Immature natural killer cell (primary cell): ENCODE measurements at regions not wholly inside any gene's neighbourhood (a gene's known extent, or its start where the extent isn't known, plus 50 kb on each side); places are given as distances from the start of the nearest gene placed in this dataset.

Source experiments
- DNase-seq, 3 donors: peaks; one replicate each; pipeline ENCODE4 v3.0.0; 2022; ENCODE audit warnings: mixed read lengths in 1 of 3
- H3K27ac Mint-ChIP-seq, 6 donors: one replicate each; pipeline ENCODE4 v1.8.0; 2020; ENCODE audit warnings: mixed read lengths in 6 of 6, mild to moderate bottlenecking in 5 of 6, inconsistent platforms in 4 of 6, moderate library complexity in 3 of 6
- H3K27me3 Mint-ChIP-seq, 3 donors: one replicate each; pipeline ENCODE4 v1.8.0; 2020 to 2021; ENCODE audit warnings: low read depth in 3 of 3, mild to moderate bottlenecking in 3 of 3, mixed read lengths in 3 of 3, moderate library complexity in 3 of 3, inconsistent platforms in 1 of 3
- H3K36me3 Mint-ChIP-seq, 3 donors: one replicate each; pipeline ENCODE4 v1.8.0; 2020; ENCODE audit warnings: mixed read lengths in 3 of 3, inconsistent platforms in 2 of 3, mild to moderate bottlenecking in 2 of 3
- H3K4me1 Mint-ChIP-seq, 2 donors: one replicate each; pipeline ENCODE4 v1.8.0; 2020; ENCODE audit warnings: inconsistent platforms in 2 of 2, mild to moderate bottlenecking in 2 of 2, mixed read lengths in 2 of 2, moderate library complexity in 1 of 2
- H3K4me3 Mint-ChIP-seq, 5 donors: one replicate each; pipeline ENCODE4 v1.8.0; 2020; ENCODE audit warnings: mild to moderate bottlenecking in 5 of 5, mixed read lengths in 5 of 5, inconsistent platforms in 3 of 5, moderate library complexity in 3 of 5
- H3K9me3 Mint-ChIP-seq, 6 donors: one replicate each; pipeline ENCODE4 v1.8.0; 2020; ENCODE audit warnings: mild to moderate bottlenecking in 6 of 6, mixed read lengths in 6 of 6, inconsistent platforms in 4 of 6, moderate library complexity in 3 of 6

DNA sequence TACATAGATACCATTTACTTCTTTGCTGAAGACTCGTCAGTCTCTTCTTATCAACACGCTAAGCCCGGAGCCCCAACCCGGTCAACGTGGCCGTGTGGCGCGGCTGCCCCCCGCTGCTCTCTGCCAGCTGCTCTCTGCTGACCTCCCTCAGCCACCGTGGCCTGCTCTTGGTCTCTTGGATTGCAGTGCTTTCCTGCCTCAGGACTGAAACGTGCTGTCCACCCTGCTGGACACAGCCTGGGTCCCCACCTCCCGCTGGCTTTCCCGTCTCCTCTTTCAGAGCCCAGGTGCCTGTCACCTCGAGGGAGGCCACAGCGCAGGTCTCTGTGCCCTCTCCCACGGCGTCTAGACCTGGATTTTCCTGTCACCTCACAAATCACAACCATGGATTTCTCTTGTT is 388.1 kb upstream of the B3GAT1 start:
- no peaks in the 10 kb centered on the region for H3K4me1 Mint-ChIP-seq

DNA sequence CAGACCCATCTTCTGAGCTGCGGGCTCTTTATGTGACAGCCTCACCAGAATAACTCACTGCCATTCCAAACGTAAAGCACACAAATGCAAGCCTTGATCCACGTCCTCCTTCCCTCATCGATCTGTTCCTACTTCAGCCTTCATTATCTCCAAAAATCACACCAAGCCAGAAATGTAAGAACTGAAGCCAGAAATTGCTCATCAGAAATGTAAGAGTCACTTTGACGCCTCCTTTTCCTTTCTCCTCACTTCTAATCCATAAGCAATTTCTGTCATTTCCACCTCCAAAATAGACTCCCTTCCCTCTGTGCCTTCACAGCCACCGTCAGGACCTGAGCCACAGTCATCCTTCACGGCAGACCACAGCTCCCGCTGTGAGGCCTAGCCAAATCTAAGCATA is 387.3 kb upstream of the B3GAT1 start:
- Mint-ChIP-seq H3K4me1 (no peaks in the 10 kb centered on the region), H3K4me3 (no peak overlapping the region), H3K36me3 (no peaks in the 10 kb centered on the region), H3K9me3 (no peaks in the 10 kb centered on the region), H3K27ac (no peak overlapping the region), H3K27me3 (peaks cover 5 to 14% (median 8%) of the 10 kb centered on the region in 3 donors)
- no peak for DNase-seq

More for the DNA sequence above, 388.1 kb upstream of the B3GAT1 start:
- H3K9me3 Mint-ChIP-seq, result no peaks in the 10 kb centered on the region
- no peak overlapping the region for H3K4me3 Mint-ChIP-seq
- no peaks in the 10 kb centered on the region for H3K36me3 Mint-ChIP-seq
- no peak overlapping the region for H3K27ac Mint-ChIP-seq
- peaks cover 5 to 10% (median 8%) of the 10 kb centered on the region in 3 donors for H3K27me3 Mint-ChIP-seq
- DNase-seq, result no peak

DNA sequence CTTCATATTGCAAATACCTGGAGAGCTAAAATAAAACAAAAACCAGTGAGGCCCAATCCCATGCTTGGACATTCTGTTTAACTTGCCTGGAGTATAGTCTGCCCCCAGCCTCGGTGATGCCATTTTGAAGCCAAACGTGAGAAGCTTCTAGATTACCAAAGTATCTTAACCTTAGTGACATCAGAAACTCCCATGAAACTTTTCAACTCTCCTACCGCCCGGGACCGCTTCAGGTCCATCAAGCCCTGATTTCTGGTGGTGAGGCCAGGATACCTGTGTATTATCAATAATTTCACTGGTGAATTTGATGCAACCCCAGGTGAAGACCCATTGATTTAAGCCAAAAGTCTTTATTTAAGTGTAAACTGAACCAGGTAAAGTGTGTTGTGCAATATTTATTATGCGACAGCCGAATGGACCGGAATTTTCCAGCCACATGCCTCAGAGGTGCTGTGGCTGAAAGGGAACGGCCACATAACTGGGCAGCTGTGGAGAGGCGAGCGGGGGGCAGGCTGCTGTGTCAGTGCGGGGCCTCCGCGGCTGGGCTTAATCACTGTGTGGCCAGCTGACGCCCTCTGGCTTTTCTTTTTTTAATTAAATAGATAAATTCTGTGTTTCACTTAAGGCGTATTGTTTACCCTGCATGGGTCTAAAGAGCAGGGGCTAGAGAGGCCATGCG is 385.5 kb upstream of the B3GAT1 start:
- Mint-ChIP-seq H3K27ac (no peak overlapping the region), H3K36me3 (no peaks in the 10 kb centered on the region), H3K4me3 (no peak overlapping the region), H3K4me1 (no peaks in the 10 kb centered on the region), H3K9me3 (no peaks in the 10 kb centered on the region), H3K27me3 (peaks cover 9 to 23% (median 11%) of the 10 kb centered on the region in 3 donors)
- DNase-seq, result no peak

DNA sequence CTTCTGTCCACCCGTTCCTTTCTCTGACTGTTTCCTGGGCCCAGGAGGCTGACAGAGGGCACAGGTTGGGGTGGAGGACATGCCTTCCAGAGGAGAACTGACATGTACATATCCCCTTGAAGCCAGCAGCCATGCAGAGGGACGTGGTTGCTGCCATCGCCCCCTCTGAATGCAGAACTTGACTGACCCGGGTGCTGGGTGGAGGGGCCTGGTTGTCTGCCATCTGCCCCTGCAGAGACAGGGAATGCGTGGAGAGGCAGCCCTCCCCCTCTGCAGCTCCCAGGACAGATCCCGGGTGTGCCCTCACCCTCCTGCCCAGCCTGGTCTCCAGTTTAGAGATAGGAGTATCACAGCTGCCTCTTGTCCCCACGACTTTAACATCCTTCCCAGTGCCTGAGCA is 383.0 kb upstream of the B3GAT1 start:
- Mint-ChIP-seq H3K4me1 (no peaks in the 10 kb centered on the region), H3K9me3 (no peaks in the 10 kb centered on the region), H3K4me3 (no peak overlapping the region), H3K36me3 (no peaks in the 10 kb centered on the region), H3K27me3 (peaks cover 5 to 15% (median 11%) of the 10 kb centered on the region in 3 donors), H3K27ac (no peak overlapping the region)
- DNase-seq, result no peak

DNA sequence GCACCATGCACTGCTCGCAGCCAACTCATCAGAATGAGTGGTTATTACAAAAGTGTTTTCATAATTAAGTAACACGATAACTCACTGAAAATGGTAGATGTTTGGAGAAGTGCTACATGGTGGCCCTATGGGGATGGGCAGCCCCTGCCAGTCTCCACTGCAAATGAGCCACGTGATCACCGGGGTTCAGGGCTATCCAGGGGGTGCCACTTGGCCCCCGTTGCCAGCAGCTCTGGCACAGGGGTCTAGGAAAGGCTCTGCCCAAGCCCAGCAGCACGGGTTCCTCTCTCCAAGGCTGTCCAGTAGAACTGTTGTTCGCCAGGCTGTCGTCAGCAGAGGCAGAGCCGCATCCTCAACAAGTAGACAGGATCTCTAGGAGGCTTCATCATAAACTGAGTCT is 382.1 kb upstream of the B3GAT1 start:
- Mint-ChIP-seq H3K4me1 (no peaks in the 10 kb centered on the region), H3K27me3 (peaks cover 3 to 13% (median 11%) of the 10 kb centered on the region in 3 donors), H3K36me3 (no peaks in the 10 kb centered on the region), H3K27ac (no peak overlapping the region), H3K9me3 (no peaks in the 10 kb centered on the region), H3K4me3 (no peak overlapping the region)
- DNase-seq, result no peak

DNA sequence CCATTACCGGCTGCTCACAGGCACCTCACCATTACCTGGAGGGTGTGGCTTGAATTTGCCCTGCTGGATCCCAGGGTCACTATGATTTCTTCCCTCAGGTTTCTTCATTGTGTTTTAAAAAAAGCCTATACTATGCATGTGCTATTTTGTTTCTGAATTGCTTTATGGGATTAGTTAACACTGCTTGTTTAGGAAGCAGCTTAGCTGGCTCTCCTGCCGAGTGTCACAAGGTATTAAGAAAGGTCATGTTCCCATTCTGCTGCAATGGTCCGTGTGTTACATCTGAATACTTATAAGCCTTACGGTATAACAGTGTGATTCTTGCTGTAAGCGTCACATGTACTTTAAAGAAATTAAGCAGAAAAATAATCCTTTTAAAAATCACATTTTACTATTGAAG is 380.6 kb upstream of the B3GAT1 start:
- Mint-ChIP-seq H3K4me1 (no peaks in the 10 kb centered on the region), H3K36me3 (no peaks in the 10 kb centered on the region), H3K27me3 (peaks cover 3 to 17% (median 7%) of the 10 kb centered on the region in 3 donors), H3K27ac (no peak overlapping the region), H3K4me3 (no peak overlapping the region), H3K9me3 (no peaks in the 10 kb centered on the region)
- no peak for DNase-seq

DNA sequence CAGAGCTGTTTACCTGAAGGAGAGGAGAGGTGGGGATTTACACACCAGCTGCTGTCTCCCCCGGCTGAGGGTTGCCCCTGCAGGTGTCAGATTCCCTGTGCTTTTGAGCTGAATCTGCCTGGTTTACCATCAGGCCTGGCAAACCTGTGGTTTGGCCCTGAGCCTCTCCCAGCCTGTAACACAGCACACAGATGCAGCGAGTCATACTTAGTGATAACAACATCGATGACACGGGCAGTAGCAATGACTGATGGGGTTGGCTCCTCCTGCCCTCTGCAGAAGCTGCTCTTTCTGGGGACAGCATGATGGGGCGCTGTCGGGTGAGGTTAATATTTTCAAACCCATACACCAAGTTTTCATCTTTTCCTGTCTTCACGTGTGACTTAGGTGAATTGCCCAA is 380.0 kb upstream of the B3GAT1 start:
- H3K36me3 Mint-ChIP-seq, result no peaks in the 10 kb centered on the region
- H3K4me3 Mint-ChIP-seq, result no peak overlapping the region
- H3K4me1 Mint-ChIP-seq, result no peaks in the 10 kb centered on the region
- no peak for DNase-seq
- H3K27me3 Mint-ChIP-seq, result peaks cover 3 to 17% (median 6%) of the 10 kb centered on the region in 3 donors
- no peaks in the 10 kb centered on the region for H3K9me3 Mint-ChIP-seq
- H3K27ac Mint-ChIP-seq, result no peak overlapping the region

DNA sequence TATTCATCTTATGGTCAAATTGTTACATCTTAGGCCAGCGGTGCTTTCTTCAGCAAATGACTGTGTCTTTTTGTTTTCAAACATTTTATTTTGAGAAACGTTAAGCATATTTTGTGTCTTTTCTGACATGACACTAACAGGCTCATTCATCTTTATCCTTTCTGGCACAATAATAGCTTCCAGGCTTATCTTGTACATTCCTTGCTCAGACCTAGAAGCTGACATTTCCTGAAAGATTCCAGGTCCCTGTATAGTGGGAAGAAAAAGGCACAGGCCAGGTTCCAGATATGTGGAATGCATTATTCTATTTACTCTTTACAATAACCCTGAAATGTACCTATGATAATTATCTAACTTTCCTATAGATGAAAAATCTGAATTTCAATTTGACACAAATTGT is 379.1 kb upstream of the B3GAT1 start:
- Mint-ChIP-seq H3K9me3 (no peaks in the 10 kb centered on the region), H3K4me1 (no peaks in the 10 kb centered on the region), H3K4me3 (no peak overlapping the region), H3K36me3 (no peaks in the 10 kb centered on the region), H3K27me3 (peaks cover 3 to 17% (median 6%) of the 10 kb centered on the region in 3 donors), H3K27ac (no peak overlapping the region)
- no peak for DNase-seq

DNA sequence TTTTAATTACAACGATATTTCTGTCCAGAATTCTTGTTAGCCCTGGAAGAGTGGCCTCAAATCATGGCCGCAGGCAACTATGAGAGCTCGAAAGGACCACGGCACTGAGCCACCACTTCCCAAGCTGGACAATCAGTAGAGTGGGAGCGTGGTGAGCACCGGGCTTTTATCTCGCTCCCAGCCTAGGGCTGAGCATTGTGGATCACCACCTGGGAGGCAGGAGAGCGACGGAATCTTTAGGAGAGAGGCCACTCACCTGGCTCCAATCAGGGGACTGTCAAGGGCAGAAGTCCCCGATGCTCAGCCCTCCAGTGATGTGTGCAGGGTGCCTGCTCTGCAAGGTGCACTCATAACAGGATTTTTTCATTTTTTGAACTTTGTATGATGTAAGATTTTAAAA is 377.1 kb upstream of the B3GAT1 start:
- no peaks in the 10 kb centered on the region for H3K9me3 Mint-ChIP-seq

DNA sequence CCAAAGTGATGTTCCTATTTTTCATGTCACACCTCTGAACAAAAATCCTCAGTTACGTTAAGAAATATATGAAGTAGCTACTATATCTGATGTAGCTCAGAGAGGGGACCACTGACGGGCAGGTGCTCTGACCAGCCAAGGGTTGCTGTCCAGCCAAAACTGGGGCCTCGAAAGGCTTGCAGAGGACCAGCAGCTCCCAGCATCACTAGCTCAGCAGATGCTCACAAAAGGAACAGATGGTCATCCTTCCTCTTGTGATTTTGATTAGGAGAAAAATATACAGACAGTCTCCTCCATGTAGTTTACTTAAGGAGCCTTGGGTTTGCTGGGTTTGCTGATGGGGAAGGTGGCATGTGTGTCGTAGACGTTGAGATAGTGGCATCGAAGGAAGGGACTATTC is 374.6 kb upstream of the B3GAT1 start:
- no peaks in the 10 kb centered on the region for H3K9me3 Mint-ChIP-seq
- no peak overlapping the region for H3K27ac Mint-ChIP-seq

More for the DNA sequence above, 377.1 kb upstream of the B3GAT1 start:
- Mint-ChIP-seq H3K36me3 (no peaks in the 10 kb centered on the region), H3K27ac (no peak overlapping the region), H3K27me3 (peaks cover 2 to 14% (median 6%) of the 10 kb centered on the region in 3 donors), H3K4me3 (no peak overlapping the region), H3K4me1 (no peaks in the 10 kb centered on the region)
- DNase-seq, result no peak

DNA sequence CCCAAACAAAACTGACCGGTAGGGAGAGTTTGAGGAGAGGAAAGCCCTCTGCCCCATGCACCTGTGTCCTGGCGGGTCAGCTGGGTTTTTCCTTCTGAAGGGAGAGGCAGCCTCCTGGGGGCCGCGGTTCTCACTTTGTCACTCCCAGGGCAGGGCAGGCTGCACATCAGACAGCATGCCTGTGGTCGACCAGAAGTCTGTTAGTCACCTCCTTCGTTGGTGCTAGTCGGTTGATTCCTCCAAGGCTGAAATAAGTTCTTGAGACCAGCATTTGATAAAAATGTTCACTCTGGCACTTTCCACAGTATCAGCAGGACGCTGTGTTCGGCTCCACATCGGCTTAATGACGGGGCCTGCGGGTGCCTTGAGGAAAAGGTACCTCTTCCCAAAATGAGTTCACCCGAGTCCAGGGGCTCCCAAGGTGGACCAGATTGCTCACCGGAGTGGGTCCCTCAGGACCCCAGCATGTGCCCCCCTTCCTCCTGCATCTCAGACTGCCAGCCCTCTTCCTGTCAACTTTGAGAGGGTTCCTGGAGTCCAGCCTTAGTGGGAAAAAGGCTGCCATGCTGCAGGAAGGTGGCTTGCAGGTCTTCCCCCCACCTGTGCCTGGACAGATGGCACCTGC is 373.7 kb upstream of the B3GAT1 start:
- Mint-ChIP-seq H3K36me3 (no peaks in the 10 kb centered on the region), H3K4me1 (no peaks in the 10 kb centered on the region), H3K9me3 (no peaks in the 10 kb centered on the region), H3K4me3 (no peak overlapping the region), H3K27me3 (peaks cover 2 to 14% (median 3%) of the 10 kb centered on the region in 3 donors), H3K27ac (no peak overlapping the region)
- no peak for DNase-seq

More for the DNA sequence above, 374.6 kb upstream of the B3GAT1 start:
- DNase-seq, result no peak
- Mint-ChIP-seq H3K4me3 (no peak overlapping the region), H3K4me1 (no peaks in the 10 kb centered on the region), H3K27me3 (peaks cover 2 to 14% (median 2%) of the 10 kb centered on the region in 3 donors), H3K36me3 (no peaks in the 10 kb centered on the region)

DNA sequence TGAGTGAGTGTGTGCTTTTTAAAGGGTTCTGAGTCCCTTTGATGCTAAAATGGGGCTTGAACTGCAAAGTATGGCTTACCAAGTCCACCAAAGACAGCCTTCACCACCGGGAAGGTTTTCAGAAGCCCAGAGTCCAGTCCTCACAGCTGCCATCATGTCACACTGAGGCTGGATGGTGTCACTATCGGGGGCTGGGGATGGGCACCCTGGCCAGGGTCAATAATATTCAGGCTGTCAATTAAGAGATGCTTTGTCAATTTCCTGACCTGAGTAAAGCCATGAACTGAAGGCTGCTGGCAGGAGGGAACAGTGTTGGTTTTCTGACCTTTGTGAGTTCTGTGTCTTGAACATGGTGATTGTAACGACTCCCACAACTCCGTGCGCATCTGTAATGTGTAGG is 373.0 kb upstream of the B3GAT1 start:
- DNase-seq, result no peak
- no peak overlapping the region for H3K4me3 Mint-ChIP-seq
- no peaks in the 10 kb centered on the region for H3K9me3 Mint-ChIP-seq
- peaks cover 2 to 14% (median 2%) of the 10 kb centered on the region in 3 donors for H3K27me3 Mint-ChIP-seq
- H3K27ac Mint-ChIP-seq, result no peak overlapping the region
- H3K4me1 Mint-ChIP-seq, result no peaks in the 10 kb centered on the region
- no peaks in the 10 kb centered on the region for H3K36me3 Mint-ChIP-seq

DNA sequence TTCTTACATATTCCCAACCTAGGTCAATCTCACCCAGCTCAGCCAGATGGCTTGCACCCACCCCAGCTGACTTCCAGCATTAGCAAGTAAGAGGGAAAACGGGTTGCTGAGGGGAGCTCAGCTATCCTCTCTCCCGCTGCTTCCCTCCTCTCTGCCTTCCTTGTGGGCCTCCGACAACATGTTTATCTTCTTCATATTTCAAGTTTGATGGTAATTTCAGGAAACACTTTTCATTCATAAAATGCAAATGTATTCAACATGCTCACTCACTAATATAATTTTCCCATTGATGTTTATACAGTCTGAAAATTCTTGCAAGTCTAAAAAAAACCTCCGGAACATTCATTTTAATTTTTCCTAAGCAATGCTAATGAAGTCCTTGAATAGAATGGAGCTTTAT is 372.5 kb upstream of the B3GAT1 start:
- no peak overlapping the region for H3K4me3 Mint-ChIP-seq
- H3K4me1 Mint-ChIP-seq, result no peaks in the 10 kb centered on the region
- DNase-seq, result no peak
- no peak overlapping the region for H3K27ac Mint-ChIP-seq
- no peaks in the 10 kb centered on the region for H3K9me3 Mint-ChIP-seq
- H3K36me3 Mint-ChIP-seq, result no peaks in the 10 kb centered on the region
- H3K27me3 Mint-ChIP-seq, result peaks cover 2 to 18% (median 3%) of the 10 kb centered on the region in 3 donors

DNA sequence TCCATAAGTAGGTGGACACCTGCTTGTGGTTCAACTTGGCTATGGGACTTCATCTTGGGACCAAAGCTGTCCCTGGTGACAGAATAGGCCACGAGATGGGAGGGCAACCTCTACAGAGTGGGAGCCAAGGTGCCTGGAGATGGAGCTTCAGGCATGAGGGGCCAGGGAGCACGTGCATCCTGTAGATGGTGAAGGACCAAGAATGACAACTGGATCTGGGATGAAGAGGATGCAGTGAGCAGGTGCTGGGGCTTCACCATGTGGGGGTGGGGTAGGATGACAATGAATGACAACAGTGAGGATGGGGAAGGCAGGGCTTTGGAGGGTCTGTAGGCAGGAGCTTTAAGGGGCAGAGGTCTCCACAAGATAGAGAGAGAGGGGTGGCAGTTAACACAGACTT is 372.0 kb upstream of the B3GAT1 start:
- Mint-ChIP-seq H3K4me1 (no peaks in the 10 kb centered on the region), H3K36me3 (no peaks in the 10 kb centered on the region), H3K4me3 (no peak overlapping the region), H3K9me3 (no peaks in the 10 kb centered on the region), H3K27ac (no peak overlapping the region), H3K27me3 (peaks cover 2 to 22% (median 5%) of the 10 kb centered on the region in 3 donors)
- no peak for DNase-seq

DNA sequence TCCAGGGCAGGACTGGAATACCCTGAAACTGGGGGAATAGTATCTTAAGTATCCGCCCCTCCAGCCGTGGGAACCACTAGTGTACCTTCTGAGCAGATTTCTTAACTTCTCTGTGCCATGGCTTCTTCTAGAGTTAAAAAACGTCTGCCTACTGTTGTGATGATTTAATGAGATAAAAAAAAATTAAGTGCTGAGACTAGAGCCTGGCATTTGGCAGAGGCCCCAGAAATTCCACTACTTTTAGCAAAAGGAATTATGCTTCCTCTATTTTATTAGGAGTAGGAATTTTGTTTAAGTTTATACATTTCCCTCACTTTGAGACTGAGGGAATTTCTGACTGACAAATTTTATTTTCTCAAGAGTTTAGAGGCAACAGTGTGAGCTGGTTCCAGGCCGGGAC is 371.2 kb upstream of the B3GAT1 start:
- H3K4me3 Mint-ChIP-seq, result no peak overlapping the region
- H3K4me1 Mint-ChIP-seq, result no peaks in the 10 kb centered on the region
- H3K9me3 Mint-ChIP-seq, result no peaks in the 10 kb centered on the region
- no peaks in the 10 kb centered on the region for H3K36me3 Mint-ChIP-seq
- no peak overlapping the region for H3K27ac Mint-ChIP-seq
- peaks cover 2 to 25% (median 5%) of the 10 kb centered on the region in 3 donors for H3K27me3 Mint-ChIP-seq
- DNase-seq, result no peak
